ENCODE measurements at regions not wholly inside any gene's neighbourhood (a gene's known extent, or its start where the extent isn't known, plus 50 kb on each side); places are given as distances from the start of the nearest gene placed in this dataset.

DNA sequence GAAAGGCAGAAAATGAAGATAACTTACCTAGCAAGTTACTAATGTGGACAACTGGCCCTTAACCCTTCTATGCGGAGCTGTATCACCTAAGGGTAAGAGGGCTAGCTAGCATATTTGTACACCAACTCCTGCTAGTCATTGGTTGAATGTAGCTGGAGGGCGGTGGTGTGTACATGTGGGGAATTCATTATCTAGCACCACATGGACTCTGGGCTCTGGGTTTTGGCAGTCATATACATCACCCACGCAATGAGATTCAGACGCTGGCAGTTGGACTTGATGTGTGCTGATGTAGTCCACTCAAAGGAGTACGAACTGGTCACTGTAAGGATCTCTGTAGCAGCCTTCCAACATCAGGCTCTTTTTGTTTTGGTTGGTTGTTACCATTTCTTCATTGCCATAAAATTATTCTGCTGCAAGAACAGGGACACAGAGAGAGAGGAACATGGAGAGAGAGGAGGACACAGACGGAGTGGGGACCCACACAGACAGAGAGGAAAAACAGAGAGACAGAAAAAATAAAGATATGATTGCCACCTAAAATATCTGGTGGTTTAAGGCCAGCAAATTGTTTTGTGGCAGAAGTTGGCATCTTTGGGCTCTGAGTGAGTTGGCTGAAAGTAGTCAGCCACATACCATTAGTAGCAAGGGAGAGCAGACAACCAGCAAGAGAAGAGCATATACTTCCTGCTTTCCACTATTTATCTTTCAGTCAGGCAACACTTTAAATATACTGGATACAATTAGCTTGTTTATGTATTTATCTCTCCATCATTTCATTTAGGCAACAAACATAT lies 76.7 kb upstream of the MTPN start:
- DNase-seq (ENCODE audit: low spot score): no peak
- in situ Hi-C loops (cut with MboI; ENCODE audit: low pct_unique_long_range_greater_than_20kb, low sequenced_read_pairs, unreplicated experiment): no loop called here
- TF ChIP-seq, protein P1, sequence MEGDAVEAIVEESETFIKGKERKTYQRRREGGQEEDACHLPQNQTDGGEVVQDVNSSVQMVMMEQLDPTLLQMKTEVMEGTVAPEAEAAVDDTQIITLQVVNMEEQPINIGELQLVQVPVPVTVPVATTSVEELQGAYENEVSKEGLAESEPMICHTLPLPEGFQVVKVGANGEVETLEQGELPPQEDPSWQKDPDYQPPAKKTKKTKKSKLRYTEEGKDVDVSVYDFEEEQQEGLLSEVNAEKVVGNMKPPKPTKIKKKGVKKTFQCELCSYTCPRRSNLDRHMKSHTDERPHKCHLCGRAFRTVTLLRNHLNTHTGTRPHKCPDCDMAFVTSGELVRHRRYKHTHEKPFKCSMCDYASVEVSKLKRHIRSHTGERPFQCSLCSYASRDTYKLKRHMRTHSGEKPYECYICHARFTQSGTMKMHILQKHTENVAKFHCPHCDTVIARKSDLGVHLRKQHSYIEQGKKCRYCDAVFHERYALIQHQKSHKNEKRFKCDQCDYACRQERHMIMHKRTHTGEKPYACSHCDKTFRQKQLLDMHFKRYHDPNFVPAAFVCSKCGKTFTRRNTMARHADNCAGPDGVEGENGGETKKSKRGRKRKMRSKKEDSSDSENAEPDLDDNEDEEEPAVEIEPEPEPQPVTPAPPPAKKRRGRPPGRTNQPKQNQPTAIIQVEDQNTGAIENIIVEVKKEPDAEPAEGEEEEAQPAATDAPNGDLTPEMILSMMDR (IDR thresholded peaks at IDR 0.05; ENCODE audit: extremely low read depth, insufficient read depth, missing control alignments): no peak

DNA sequence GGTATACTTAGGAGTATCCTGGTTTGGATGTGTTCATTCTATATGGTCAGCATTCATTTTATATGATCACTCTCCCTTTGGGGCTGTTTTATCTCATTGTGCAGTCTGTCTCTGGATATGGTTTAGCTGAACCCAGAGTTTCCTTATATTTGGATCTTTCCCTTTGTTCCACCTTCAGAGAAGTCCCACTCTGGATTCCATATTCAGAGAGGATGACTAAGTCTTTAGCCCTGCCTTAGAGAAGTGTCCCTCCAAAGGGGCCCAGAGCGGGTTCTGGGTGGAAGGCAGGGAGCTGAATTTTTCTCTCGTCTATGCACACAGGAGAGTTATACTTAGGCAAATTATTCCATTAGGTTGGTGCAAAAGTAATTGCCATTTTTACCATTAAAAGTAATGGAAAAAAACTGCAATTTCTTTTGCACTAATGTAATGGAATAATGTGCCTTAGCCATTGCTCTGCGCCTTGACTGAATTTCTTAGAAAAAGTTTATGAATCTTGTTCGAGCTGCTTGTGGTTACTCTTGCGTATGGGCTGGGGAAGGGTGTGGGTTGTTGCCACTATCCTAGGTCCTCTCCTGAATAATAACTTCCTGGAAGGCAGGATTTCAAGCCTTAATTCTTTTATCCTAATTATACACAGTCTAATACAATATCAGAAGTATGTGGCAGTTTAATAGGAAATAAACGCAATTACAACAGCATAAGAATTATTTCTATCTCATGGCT lies 74.2 kb upstream of the MTPN start:
- in situ Hi-C loops (cut with MboI; ENCODE audit: low pct_unique_long_range_greater_than_20kb, low sequenced_read_pairs, unreplicated experiment): no loop called here
- DNase-seq (ENCODE audit: low spot score): no peak
- TF ChIP-seq, protein P1 (IDR thresholded peaks at IDR 0.05; ENCODE audit: extremely low read depth, insufficient read depth, missing control alignments): no peak

DNA sequence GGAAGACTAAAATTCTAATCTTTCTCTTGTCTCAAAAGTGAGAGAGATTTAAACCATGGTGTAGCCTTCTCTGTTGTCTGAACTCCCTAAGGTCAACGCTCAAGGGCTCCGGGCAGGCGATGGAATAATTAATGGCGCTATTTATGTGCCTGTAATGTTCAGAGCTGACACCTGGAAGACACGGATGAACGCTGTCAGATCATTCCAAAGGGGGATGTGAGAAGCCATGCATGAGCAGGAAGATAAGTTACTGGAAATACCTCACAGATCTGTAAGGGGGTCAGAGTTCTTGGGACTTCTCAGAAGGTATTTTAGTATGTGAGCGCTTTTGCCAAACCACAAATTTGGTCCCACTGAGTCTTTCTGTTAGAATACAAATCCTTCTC lies 73.3 kb upstream of the MTPN start:
- TF ChIP-seq, protein P1 (IDR thresholded peaks at IDR 0.05; ENCODE audit: extremely low read depth, insufficient read depth, missing control alignments): no peak
- in situ Hi-C loops (cut with MboI; ENCODE audit: low pct_unique_long_range_greater_than_20kb, low sequenced_read_pairs, unreplicated experiment): no loop called here
- DNase-seq (ENCODE audit: low spot score): no peak

DNA sequence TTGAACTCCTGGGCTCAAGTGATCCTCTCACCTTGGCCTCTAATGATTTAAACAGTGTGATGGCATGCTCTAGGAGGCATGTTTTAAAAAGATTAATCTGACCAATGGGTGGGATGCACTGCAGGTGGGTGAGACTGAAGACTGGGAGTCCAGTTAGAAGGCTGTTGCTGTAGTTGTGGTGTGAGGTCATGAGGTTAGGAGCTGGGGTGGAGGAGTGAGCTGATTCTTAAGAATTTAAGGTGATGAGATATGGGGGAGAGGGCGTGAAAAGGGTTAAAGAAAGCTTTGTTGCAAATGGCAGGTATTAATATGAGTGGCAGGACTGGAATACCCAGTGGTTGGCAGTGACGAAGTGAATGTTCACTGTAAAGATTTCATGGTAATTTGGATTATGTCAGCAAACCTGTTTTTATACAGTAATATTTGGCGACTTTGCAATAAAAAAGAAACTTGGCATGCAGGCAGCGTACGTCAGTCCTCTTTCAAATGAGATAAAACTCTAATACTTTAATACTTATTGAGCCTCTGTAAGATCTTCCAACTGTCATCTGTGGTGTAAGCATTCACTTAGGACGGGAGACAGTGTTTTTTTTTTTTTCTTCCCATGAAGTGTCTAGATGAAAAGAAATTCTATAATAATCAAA lies 72.8 kb upstream of the MTPN start:
- TF ChIP-seq, protein P1 (IDR thresholded peaks at IDR 0.05; ENCODE audit: extremely low read depth, insufficient read depth, missing control alignments): no peak
- in situ Hi-C loops (cut with MboI; ENCODE audit: low pct_unique_long_range_greater_than_20kb, low sequenced_read_pairs, unreplicated experiment): no loop called here
- DNase-seq (ENCODE audit: low spot score): no peak

DNA sequence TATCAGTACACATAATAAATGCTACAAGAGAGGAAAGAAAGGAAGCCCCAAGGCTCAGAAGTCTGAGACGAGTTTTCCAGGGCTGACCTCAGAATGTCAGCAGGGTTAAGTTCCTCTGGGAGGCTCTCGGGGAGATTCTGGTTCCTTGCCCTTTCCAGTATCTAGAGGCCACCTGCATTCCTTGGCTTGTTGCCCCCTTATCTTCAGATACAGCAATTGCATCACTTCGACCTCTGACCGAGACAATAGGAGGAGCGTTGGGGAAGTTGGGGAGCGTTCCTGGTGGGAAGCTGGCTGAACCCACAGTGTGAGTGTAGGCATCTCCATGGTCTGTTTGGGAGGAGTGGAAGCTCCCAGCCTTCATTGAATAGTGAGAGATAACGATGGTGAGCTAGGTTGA lies 72.0 kb upstream of the MTPN start:
- no peak for DNase-seq (ENCODE audit: low spot score)
- TF ChIP-seq, protein P1 (IDR thresholded peaks at IDR 0.05; ENCODE audit: extremely low read depth, insufficient read depth, missing control alignments): no peak
- in situ Hi-C loops (cut with MboI; ENCODE audit: low pct_unique_long_range_greater_than_20kb, low sequenced_read_pairs, unreplicated experiment): no loop called here

DNA sequence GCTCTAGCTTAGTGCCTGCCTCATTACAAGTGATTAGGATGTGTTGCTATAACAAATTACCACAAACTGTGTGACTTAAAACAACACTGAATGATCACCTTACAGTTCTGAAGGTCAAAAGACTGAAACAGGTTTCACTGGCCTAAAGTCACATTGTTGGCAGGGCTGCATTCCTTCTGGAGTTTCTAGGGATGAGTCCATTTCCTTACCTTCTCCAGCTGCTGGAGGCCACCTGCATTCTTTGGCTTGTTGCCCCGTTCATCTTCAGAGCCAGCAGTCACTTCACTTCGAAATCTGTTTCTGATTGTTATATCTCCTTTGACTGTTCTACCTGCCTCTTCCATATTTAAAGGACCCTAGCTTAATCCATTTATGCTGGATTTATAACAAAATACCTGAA lies 69.4 kb upstream of the MTPN start:
- TF ChIP-seq, protein P1 (IDR thresholded peaks at IDR 0.05; ENCODE audit: extremely low read depth, insufficient read depth, missing control alignments): no peak
- in situ Hi-C loops (cut with MboI; ENCODE audit: low pct_unique_long_range_greater_than_20kb, low sequenced_read_pairs, unreplicated experiment): no loop called here
- DNase-seq (ENCODE audit: low spot score): no peak

Data from GM13977 (cell line).